Right lobe of liver (tissue), 4 donors: ENCODE measurements at regions not wholly inside any gene's neighbourhood (a gene's known extent, or its start where the extent isn't known, plus 50 kb on each side); places are given as distances from the start of the nearest gene placed in this dataset.

Source experiments
- CTCF ChIP-seq, 4 donors: fragments of 200-600 bp in 3 of 4; fragments of 450-650 bp in 1 of 4; IDR thresholded peaks; one replicate each; pipeline versions ENCODE4 v1.5.1 to v1.8.0; 2016 to 2022; ENCODE audit warnings: antibody characterized with exemption in 4 of 4, mild to moderate bottlenecking in 2 of 4
- POLR2A ChIP-seq: fragments of 450-650 bp; IDR thresholded peaks from one replicate; pipeline ENCODE4 v1.6.1; 2017; ENCODE audit warnings: antibody characterized with exemption, mild to moderate bottlenecking
- donor health status: DM: no; HTN: no; CAD: no.
- donor health status: DM: no; HTN: no; CAD: no.
- donor health status: DM: no; HTN: yes; CAD: no.

GRCh38 chr5:3249401-3249800 is 346.2 kb upstream of the IRX1 start:
- no peak for TF ChIP-seq CTCF (IDR thresholded peaks at IDR 0.05)
- TF ChIP-seq POLR2A, result no peak
